Progenitor cell of endocrine pancreas (in vitro differentiated cells): ENCODE measurements at regions not wholly inside any gene's neighbourhood (a gene's known extent, or its start where the extent isn't known, plus 50 kb on each side); places are given as distances from the start of the nearest gene placed in this dataset.

Experiments
- DNase-seq: peaks from one replicate; pipeline ENCODE4 v3.0.0; 2021; ENCODE audit warnings: low spot score; ENCODE audit not compliant: unreplicated experiment
- H3K27ac Mint-ChIP-seq: 2 replicates; pipeline ENCODE4 v1.8.0; 2021; ENCODE audit warnings: mild to moderate bottlenecking, moderate library complexity, mixed read lengths
- H3K27me3 Mint-ChIP-seq: 2 replicates; pipeline ENCODE4 v1.8.0; 2021; ENCODE audit warnings: mixed read lengths
- H3K36me3 Mint-ChIP-seq: 2 replicates; pipeline ENCODE4 v1.8.0; 2022; ENCODE audit warnings: mixed read lengths; ENCODE audit not compliant: insufficient read depth
- H3K4me1 Mint-ChIP-seq: 2 replicates; pipeline ENCODE4 v1.8.0; 2021; ENCODE audit warnings: low read depth, mixed read lengths
- H3K4me3 Mint-ChIP-seq: 2 replicates; pipeline ENCODE4 v1.8.0; 2021; ENCODE audit warnings: low read depth, mild to moderate bottlenecking, moderate library complexity, mixed read lengths
- H3K9me3 Mint-ChIP-seq: 2 replicates; pipeline ENCODE4 v1.8.0; 2021; ENCODE audit warnings: low read depth, mixed read lengths
- TF ChIP-seq, protein P1 (sequence below): fragments of 200-600 bp; sonication (generic); IDR thresholded peaks from one replicate; pipeline ENCODE4 v1.5.0; 2021; ENCODE audit warnings: antibody characterized with exemption, mild to moderate bottlenecking; ENCODE audit not compliant: unreplicated experiment

- no peak for DNase-seq
- TF ChIP-seq, protein P1, sequence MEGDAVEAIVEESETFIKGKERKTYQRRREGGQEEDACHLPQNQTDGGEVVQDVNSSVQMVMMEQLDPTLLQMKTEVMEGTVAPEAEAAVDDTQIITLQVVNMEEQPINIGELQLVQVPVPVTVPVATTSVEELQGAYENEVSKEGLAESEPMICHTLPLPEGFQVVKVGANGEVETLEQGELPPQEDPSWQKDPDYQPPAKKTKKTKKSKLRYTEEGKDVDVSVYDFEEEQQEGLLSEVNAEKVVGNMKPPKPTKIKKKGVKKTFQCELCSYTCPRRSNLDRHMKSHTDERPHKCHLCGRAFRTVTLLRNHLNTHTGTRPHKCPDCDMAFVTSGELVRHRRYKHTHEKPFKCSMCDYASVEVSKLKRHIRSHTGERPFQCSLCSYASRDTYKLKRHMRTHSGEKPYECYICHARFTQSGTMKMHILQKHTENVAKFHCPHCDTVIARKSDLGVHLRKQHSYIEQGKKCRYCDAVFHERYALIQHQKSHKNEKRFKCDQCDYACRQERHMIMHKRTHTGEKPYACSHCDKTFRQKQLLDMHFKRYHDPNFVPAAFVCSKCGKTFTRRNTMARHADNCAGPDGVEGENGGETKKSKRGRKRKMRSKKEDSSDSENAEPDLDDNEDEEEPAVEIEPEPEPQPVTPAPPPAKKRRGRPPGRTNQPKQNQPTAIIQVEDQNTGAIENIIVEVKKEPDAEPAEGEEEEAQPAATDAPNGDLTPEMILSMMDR = no peak
- no peak overlapping the region for H3K27ac Mint-ChIP-seq
- H3K4me1 Mint-ChIP-seq = no peaks in the 10 kb centered on the region
- peaks cover 3% of the 10 kb centered on the region for H3K9me3 Mint-ChIP-seq
- H3K27me3 Mint-ChIP-seq = no peaks in the 10 kb centered on the region
- H3K36me3 Mint-ChIP-seq = no peaks in the 10 kb centered on the region
- no peak overlapping the region for H3K4me3 Mint-ChIP-seq
These were observed 100.5 kb upstream of the MAGI2 start for GRCh38 chr7:79553811-79554555.

DNA sequence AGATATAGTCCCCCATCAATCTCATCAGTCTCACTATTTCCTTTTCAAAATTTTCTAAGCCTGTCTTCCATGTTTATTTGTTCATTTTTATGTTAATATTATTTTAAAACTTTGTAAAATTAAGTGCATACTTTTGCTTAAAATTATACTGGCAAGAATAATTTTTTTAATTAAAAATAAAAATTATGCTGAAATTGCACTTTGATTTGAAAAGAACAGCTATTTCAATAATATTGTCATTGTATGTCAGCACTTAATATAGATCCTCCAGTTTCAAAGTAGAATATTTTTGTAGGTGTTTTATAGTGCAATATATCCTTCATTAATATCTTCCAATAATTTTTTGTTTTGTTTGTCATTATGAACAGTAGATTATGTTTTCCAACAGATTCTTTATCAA lies 99.0 kb upstream of the MAGI2 start:
- no peak overlapping the region for H3K4me3 Mint-ChIP-seq
- H3K36me3 Mint-ChIP-seq = no peaks in the 10 kb centered on the region
- H3K27me3 Mint-ChIP-seq = no peaks in the 10 kb centered on the region
- H3K27ac Mint-ChIP-seq = no peak overlapping the region
- peaks cover 3% of the 10 kb centered on the region for H3K9me3 Mint-ChIP-seq
- DNase-seq = no peak
- TF ChIP-seq, protein P1 = no peak
- no peaks in the 10 kb centered on the region for H3K4me1 Mint-ChIP-seq

DNA sequence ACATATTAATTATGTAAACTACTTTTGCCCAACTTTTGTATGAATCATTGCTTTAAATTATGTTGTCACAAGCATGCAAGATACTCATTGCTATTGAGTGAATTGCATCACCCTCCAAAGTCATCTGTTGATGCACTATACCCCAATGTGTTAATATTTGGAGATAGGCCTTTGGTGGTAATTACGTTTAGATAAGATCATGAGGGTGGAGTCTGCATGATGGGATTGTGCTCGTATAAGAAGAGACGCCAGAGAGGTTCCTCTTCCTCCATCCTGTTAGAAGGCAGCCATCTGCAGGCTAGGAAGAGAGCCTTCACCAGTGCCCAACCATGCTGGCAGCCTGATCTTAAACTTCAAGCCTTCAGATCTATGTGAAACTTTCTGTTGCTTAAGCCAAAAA lies 95.3 kb upstream of the MAGI2 start:
- no peaks in the 10 kb centered on the region for H3K36me3 Mint-ChIP-seq
- H3K27me3 Mint-ChIP-seq = no peaks in the 10 kb centered on the region
- no peak overlapping the region for H3K27ac Mint-ChIP-seq
- no peak overlapping the region for H3K4me3 Mint-ChIP-seq
- H3K4me1 Mint-ChIP-seq = no peaks in the 10 kb centered on the region
- DNase-seq = no peak
- H3K9me3 Mint-ChIP-seq = no peaks in the 10 kb centered on the region
- TF ChIP-seq, protein P1 = no peak

GRCh38 chr7:79547132-79547531 lies 93.7 kb upstream of the MAGI2 start:
- H3K4me1 Mint-ChIP-seq = no peaks in the 10 kb centered on the region
- no peak overlapping the region for H3K27ac Mint-ChIP-seq
- no peaks in the 10 kb centered on the region for H3K27me3 Mint-ChIP-seq
- no peak overlapping the region for H3K4me3 Mint-ChIP-seq
- no peak for DNase-seq
- TF ChIP-seq, protein P1 = no peak
- no peaks in the 10 kb centered on the region for H3K36me3 Mint-ChIP-seq
- H3K9me3 Mint-ChIP-seq = no peaks in the 10 kb centered on the region

- TF ChIP-seq, protein P1 = no peak
- H3K4me3 Mint-ChIP-seq = no peak overlapping the region
- no peaks in the 10 kb centered on the region for H3K4me1 Mint-ChIP-seq
- DNase-seq = no peak
- H3K27ac Mint-ChIP-seq = no peak overlapping the region
- no peaks in the 10 kb centered on the region for H3K27me3 Mint-ChIP-seq
- H3K36me3 Mint-ChIP-seq = no peaks in the 10 kb centered on the region
- no peaks in the 10 kb centered on the region for H3K9me3 Mint-ChIP-seq
These were observed 87.1 kb upstream of the MAGI2 start for GRCh38 chr7:79540592-79540991.
